CD4-positive, alpha-beta T cell treated with Interleukin-6 at 100 ng/mL for 8 hours (primary cell): ENCODE measurements at regions not wholly inside any gene's neighbourhood (a gene's known extent, or its start where the extent isn't known, plus 50 kb on each side); places are given as distances from the start of the nearest gene placed in this dataset.

Experiments
- DNase-seq: peaks from one replicate; pipeline ENCODE4 v3.0.0-alpha.2; 2020; ENCODE audit warnings: mixed read lengths, low spot score

- DNase-seq = no peak
Measured at GRCh38 chr1:67616394-67616985, 68.5 kb upstream of the GADD45A start.

GRCh38 chr1:67618285-67619018 is 66.5 kb upstream of the GADD45A start:
- no peak for DNase-seq

GRCh38 chr1:67619080-67619479 is 65.9 kb upstream of the GADD45A start:
- no peak for DNase-seq

- DNase-seq = no peak
Measured at GRCh38 chr1:67623906-67624305, 61.1 kb upstream of the GADD45A start.

- DNase-seq = no peak
Measured at GRCh38 chr1:67624680-67625079, 60.3 kb upstream of the GADD45A start.

GRCh38 chr1:67626090-67626860 is 58.7 kb upstream of the GADD45A start:
- no peak for DNase-seq

GRCh38 chr1:67626861-67627235 is 58.2 kb upstream of the GADD45A start:
- DNase-seq = no peak

GRCh38 chr1:67627336-67627735 is 57.7 kb upstream of the GADD45A start:
- DNase-seq = no peak

GRCh38 chr1:67627906-67628305 is 57.1 kb upstream of the GADD45A start:
- no peak for DNase-seq

GRCh38 chr1:67629370-67630075 is 55.5 kb upstream of the GADD45A start:
- no peak for DNase-seq

- no peak for DNase-seq
Measured at GRCh38 chr1:67630438-67631045, 54.5 kb upstream of the GADD45A start.

- DNase-seq = no peak
Measured at GRCh38 chr1:67632356-67632755, 52.6 kb upstream of the GADD45A start.

- no peak for DNase-seq
Measured at GRCh38 chr1:67632811-67633655, 52.0 kb upstream of the GADD45A start.

- DNase-seq = no peak
Measured at GRCh38 chr1:67634396-67634935, 50.5 kb upstream of the GADD45A start.

GRCh38 chr1:67635055-67635809 is 49.8 kb upstream of the GADD45A start:
- DNase-seq = peak; percentile 7
